ENCODE measurements at regions not wholly inside any gene's neighbourhood (a gene's known extent, or its start where the extent isn't known, plus 50 kb on each side); places are given as distances from the start of the nearest gene placed in this dataset.

GRCh38 chr6:133837801-133838349, 51.0 kb upstream of the TCF21 start:
- peak; percentile 78 to 87 for TF ChIP-seq CTCF (IDR thresholded peaks at IDR 0.05; ENCODE audit: extremely low read depth in 1 of 2, insufficient read depth in 1 of 2, low read depth in 1 of 2, low read length in 2 of 2)
- TF ChIP-seq POLR2A (IDR thresholded peaks at IDR 0.05; ENCODE audit: low read depth, low read length) = no peak
- TF ChIP-seq POLR2AphosphoS5 (IDR thresholded peaks at IDR 0.05; ENCODE audit: insufficient read depth, low read depth, low read length) = no peak
- no peak for TF ChIP-seq MAX (IDR thresholded peaks at IDR 0.05; ENCODE audit: insufficient read depth, insufficient read length)
- TF ChIP-seq EZH2 (IDR thresholded peaks at IDR 0.05; ENCODE audit: borderline replicate concordance, low read depth, low read length, severe bottlenecking) = no peak
- TF ChIP-seq GATA2 (IDR thresholded peaks at IDR 0.05; ENCODE audit: insufficient read depth, insufficient read length, low read depth, low read length) = no peak
- TF ChIP-seq JUN (IDR thresholded peaks at IDR 0.05; ENCODE audit: borderline replicate concordance, insufficient read depth, insufficient read length, low read depth) = no peak
